GM18498 (cell line): ENCODE measurements at regions not wholly inside any gene's neighbourhood (a gene's known extent, or its start where the extent isn't known, plus 50 kb on each side); places are given as distances from the start of the nearest gene placed in this dataset.
"Not testable (repeated sequence)": the region's sequence is repeated elsewhere in the genome, so short reads cannot be mapped to it uniquely, and the experiment has no call there.

Experiments
- ATAC-seq: cut with Tn5 transposase; IDR thresholded peaks from one replicate; pipeline ENCODE4 v1.9.1; 2021; ENCODE audit warnings: mild to moderate bottlenecking, moderate library complexity; ENCODE audit not compliant: unreplicated experiment

GRCh38 chr2:47690706-47691325, 92.1 kb upstream of the MSH6 start:
- ATAC-seq, result not testable (repeated sequence)

DNA sequence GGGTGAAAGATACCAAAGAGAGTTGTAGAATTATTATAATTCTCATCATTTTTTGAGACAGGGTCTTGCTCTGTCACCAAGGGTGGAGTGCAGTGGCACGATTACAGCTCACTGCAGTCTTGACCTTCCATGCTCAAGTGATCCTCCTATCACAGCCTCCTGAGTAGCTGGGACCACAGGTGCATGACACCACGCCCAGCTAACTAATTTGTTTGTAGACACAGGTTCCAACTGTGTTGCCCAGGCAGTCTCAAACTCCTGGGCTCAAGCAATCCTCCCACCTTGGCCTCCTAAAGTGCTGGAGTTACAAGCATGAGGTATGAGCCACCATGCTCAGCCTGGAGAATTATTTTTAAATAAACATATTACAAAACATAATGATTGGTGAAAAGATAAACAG, 92.8 kb upstream of the MSH6 start:
- ATAC-seq, result no peak

GRCh38 chr2:47689118-47689517, 93.8 kb upstream of the MSH6 start:
- peak; percentile 76 for ATAC-seq

- no peak for ATAC-seq
Observed at GRCh38 chr2:47688561-47688960, 94.4 kb upstream of the MSH6 start.

GRCh38 chr2:47687856-47688255, 95.1 kb upstream of the MSH6 start:
- no peak for ATAC-seq

DNA sequence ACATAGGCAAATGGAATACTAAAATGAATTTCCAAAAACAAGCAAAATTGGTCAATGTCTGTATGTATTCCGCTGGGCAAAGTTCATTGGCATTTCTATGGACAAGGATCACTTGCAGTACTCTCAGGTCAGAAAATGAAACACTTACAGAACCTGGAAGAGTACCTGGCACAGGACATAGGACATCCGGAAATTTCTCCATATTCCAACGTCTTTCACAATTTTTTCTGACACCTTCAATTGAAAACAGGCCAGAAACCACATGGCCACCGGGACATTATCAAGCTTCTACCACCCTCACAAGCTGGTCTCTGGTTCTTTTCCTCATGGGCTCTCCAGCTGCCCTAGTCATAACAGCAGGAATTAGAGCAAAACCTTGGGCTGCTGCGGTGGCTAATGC, 96.9 kb upstream of the MSH6 start:
- ATAC-seq, result no peak

GRCh38 chr2:47682216-47682749, 100.7 kb upstream of the MSH6 start:
- no peak for ATAC-seq

DNA sequence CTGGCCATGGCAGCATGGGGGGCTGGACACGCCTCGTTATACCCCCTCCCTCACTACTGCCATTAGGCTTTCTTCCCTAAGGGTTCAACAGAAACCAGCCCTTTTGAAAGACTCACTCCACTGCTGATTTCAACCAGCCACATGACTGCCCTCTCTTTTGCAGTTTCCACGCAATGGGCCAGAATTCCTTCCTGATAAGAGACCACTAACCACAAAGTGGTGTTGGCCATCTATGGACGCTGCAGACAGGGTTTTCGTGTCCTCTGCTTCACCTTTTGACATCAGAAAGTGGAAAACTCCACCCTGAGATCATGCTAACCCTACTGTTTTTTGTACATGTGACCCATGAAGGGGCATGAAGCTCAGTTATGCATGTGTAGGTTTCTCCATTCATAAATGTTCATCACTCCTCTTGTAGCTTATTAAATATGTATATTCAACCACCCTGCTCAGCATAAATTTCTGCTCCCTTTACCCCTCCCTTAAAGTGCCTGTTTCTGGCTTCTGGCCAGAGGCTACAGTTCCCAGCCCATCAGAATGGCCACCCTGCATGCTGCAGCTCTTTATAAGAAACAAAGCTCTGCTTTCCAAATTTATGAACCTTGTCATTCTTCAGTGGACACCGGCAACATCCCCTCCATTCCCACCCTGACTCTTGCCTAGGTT, 105.6 kb upstream of the KCNK12 start:
- no peak for ATAC-seq

- no peak for ATAC-seq
Observed at GRCh38 chr2:47675196-47675825, 104.5 kb upstream of the KCNK12 start.

DNA sequence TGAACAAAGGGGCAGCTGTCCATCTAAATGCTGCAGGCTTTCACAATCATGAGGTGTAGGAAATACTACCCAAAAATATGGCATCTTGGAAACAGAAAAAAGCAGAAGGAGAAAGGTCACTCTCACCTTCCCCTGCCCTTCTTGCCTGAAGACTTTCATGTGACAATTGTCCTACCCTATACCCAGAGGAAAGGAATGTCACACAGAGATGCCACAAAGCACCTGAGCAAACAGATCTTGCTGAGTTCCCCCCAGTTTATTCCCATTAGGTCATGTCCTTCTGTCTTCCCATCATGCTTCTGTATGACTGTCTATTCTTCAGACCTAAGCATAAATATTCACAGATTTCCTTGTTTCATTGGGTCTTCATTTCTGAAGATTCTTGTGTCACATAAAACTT, 95.5 kb upstream of the KCNK12 start:
- no peak for ATAC-seq

DNA sequence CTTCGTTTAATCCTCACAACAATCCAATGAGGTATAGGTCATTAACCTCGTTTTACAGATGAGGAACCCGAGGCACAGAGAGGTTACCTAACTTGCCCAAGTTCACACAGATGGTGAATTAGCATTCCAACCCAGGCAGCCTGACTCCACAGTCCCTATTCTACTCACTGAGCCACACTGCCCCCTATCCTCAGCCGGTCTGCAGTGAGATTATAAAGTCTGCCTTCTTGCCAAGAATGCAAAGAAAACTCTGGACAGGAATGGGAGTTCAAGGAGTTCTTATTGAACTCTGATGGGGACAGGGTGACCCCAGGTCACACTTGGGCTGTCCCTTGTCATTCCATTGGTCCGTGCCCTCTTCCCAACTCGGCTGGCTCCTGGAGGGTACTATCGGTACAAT, 94.0 kb upstream of the KCNK12 start:
- ATAC-seq, result no peak

- no peak for ATAC-seq
Observed at GRCh38 chr2:47662552-47662951, 91.8 kb upstream of the KCNK12 start.

DNA sequence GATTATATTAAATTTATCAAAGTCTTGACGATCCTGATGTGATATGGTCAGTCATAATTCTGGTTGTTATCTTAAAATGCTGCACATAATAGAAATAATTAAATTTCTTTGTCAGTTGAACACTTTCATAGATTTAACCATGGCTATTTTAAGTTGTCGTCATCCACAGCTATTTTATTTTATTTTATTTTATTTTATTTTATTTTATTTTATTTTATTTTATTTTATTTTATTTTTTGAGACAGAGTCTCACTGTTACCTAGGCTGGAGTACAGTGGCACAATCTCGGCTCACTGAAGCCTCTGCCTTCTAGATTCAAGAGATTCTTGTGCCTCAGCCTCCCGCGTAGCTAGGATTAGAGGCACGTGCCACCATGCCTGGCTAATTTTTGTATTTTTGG, 90.5 kb upstream of the KCNK12 start:
- no peak for ATAC-seq

GRCh38 chr2:47660168-47660567, 89.4 kb upstream of the KCNK12 start:
- ATAC-seq, result no peak

- ATAC-seq, result no peak
Observed at GRCh38 chr2:47658646-47659320, 88.0 kb upstream of the KCNK12 start.

DNA sequence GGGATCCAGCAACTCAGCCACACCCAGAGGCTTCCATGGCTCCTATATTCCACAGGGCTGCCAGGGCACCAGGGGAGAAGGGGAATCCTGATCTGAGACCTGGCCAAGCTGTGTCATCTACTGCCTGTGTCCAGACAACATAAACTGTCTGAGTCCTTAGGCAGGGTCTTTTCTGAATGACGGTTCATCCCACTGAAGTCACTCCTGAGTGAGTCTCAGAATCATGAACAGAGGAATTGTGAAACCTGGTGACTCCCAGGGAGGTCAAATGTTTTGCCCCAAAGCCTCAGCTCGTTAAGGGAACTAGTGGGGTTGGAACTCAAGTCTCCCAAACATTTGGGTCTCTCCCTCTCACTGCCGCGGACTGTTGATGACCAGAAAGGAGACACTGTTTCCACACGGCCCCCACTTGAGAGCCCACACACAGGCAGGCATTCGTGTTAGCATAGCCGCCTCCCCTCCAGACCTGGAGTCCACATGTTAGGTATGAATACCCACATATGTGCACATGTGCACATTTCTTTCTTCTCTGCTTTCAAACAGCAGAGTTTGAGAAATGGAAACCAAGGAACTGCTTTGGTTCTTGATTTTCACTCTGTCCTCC, 87.2 kb upstream of the KCNK12 start:
- ATAC-seq, result no peak

- no peak for ATAC-seq
Observed at GRCh38 chr2:47656715-47657600, 86.2 kb upstream of the KCNK12 start.

GRCh38 chr2:47655563-47655880, 84.7 kb upstream of the KCNK12 start:
- peak; percentile 33 for ATAC-seq

- ATAC-seq, result peak; percentile 90
Observed at GRCh38 chr2:47654790-47655562, 84.2 kb upstream of the KCNK12 start.
